ENCODE measurements at regions not wholly inside any gene's neighbourhood (a gene's known extent, or its start where the extent isn't known, plus 50 kb on each side); places are given as distances from the start of the nearest gene placed in this dataset.
A peak's percentile ranks its signal among the peaks of the same experiment; 100 is the strongest.

- no peak for DNase-seq
These were observed 68.3 kb upstream of the EDN1 start for GRCh38 chr6:12221856-12222255.

DNA sequence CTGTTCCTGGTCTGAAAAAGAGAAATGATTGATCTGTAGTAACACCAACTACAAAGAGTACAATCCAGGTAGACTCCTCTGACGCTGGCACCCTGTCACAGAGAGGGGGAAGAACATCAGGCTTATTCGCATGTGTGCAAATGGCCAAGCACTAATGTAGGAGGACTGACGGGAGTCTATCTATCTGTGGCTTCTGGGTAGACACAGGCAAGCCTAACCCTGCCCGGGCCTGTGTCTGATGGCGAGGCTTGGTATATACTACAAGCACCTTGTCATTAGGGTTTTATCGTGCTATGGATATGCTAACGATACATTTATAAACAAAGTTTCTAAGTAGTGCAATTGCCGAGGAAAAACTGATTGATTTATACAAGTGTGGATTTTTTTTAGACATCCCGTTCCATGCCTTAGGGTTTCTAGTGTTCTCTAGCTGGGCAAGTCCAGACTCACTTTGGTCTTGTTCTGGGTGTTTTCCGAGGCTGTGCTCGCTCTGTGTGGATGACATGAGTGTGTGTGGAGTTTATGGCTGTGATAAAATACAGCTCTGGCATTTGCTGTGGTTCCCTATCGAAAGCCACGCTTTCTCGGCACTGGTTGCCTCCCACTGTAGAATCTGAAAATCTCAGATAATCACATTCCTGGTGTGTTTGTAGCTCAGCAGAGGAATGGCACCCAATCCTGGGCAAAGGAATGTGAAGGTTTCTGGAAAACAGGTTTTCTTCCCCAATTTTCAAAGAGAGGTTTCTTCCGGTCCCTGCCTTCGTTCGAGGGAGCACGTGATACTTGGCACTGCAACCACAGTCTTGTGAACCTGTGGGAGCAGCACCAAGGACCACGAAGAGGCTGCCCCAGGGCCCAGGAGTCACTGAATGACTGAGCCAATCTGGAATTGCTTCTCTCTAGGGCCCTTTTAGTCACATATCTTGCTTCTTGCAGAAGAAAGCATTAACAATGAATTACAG, 67.5 kb upstream of the EDN1 start:
- DNase-seq: no peak

- DNase-seq: no peak
These were observed 66.8 kb upstream of the EDN1 start for GRCh38 chr6:12223383-12223782.

GRCh38 chr6:12224251-12224650, 65.9 kb upstream of the EDN1 start:
- DNase-seq: no peak

DNA sequence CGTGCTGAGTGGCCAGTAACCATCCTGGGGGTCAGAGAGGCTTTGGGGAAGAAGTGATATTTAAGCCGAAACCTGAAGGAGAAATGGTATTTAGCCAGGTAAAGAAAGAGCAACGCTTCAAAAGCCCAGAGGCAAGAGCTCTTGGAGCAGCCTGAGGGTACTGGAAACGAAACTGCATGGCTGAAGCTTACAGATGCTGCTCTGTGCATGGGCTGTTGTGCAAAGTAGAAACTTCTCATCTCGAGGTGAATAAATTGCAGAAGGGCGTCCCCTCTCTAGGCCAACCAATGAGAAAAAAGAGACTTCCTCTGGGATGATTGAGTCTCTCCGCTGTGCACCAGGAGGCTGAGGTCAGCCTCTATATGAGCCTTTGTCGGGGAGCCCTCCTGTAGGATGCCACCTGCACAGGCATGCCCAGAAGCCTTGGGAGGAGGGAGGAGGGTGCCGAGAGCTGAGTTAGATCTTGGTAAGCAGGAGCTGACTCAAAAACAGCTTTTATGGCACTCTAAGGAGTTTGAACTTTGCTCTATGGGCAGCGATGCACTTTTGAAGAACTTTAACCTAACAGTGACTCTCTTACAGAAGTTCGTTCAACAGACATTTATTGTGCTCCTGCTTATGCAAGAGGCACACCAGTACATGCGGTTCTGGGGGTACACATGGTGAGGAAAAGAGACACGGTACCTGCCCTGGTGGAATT, 61.6 kb upstream of the EDN1 start:
- no peak for DNase-seq

DNA sequence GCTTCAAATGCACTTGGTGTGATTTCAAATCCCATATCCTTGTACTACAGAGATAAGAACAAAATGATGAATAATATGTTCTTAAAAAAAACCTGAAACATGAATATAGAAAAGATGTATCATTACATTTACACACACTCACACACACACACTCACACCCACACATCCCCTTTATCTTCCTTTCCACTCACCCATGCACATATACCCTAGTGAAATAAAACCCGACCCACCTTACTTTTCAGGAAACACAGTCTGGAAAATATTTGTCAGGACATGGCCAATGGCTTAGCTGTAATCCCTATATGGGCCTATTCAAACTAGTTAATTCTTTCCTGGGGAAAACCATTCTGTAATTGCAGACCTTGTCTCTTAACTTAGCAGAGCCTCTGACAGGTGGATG, 60.8 kb upstream of the EDN1 start:
- DNase-seq: no peak

DNA sequence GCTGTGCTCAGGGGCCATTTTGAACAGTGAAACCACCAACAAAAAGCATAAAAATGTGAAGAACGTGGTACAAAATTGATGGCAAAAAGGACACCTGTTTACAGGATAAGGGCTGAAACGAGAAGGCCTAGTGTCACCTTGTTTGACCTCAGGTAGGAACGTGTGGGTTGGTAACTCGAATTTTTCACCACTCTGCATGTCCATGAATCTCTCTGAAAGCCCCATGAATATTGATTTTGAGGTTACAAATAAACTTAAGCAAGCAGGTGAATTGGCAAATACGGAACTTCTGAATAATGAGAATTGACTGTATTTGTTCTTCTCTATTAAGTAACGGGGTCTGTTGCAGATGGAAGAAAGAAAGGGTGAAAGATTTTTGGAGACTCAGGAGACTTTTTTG, 59.6 kb upstream of the EDN1 start:
- no peak for DNase-seq

GRCh38 chr6:12232339-12232738, 57.8 kb upstream of the EDN1 start:
- DNase-seq: peak; percentile 91

DNA sequence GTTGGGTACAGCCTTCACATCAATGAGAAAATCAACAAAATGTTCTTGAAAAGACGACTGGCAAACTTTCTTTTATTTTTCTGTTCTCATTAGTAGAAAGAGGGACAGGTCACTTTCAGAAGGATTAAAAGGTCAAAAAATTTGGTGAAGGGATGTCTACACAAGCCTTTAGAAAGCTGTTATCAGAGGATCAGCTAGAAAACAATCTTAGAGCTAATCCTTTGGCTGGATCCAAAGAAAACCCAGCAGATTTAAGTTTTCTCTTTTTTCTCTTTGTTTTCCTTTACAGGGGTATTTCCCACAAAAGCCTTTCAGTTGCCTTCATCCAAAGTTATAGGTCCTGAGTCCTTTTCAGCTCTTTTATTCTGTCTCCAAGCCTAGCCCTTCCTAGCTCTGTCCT, 57.3 kb upstream of the EDN1 start:
- no peak for DNase-seq

- peak; percentile 82 for DNase-seq
These were observed 56.2 kb upstream of the EDN1 start for GRCh38 chr6:12233693-12234571.

- no peak for DNase-seq
These were observed 54.8 kb upstream of the EDN1 start for GRCh38 chr6:12235341-12235740.

GRCh38 chr6:12238219-12238618, 51.9 kb upstream of the EDN1 start:
- no peak for DNase-seq

All from fibroblast of skin of right quadriceps (primary cell).